ENCODE measurements at regions not wholly inside any gene's neighbourhood (a gene's known extent, or its start where the extent isn't known, plus 50 kb on each side); places are given as distances from the start of the nearest gene placed in this dataset.

DNA sequence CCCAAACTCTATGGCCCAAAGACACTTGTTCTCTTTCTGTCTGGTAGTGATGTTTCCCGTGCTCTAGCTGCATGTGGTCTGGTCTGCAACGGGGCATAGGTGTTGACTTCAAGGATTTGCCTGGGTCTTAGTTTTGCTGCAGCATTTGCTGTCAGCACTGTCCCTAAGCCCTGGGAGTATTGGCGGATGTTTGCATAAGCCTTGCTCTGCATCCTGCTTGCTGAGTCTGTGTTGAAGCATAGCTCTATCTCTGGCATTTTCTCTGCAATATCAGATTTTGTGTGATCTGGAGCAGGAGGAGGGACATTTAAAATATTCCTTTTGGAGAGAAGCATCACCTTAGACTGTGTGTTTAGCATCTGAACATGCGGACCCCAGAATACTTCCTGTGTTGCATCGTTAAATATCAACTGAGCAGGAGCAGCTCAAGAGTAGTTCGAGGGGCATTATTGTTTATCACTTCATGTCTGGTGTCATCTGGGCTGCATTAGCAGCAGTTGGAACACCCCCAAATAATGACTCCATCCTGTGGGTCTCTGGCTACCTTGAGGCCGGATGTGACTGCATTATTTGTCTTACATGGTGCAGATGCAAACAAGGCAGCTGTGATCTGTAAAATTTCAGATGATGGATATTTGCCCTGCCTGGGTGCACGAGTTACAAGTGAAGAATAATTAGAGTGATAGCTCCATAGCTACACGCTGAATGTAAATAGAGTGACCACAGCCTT, 231.7 kb downstream of the TRIB2 start:
- TF ChIP-seq SPI1 (IDR thresholded peaks at IDR 0.05; ENCODE audit: low read depth, low read length) (no peak), POLR2AphosphoS5 (IDR thresholded peaks at IDR 0.05; ENCODE audit: low read depth, low read length) (no peak), POLR2A (IDR thresholded peaks at IDR 0.05; ENCODE audit: low read depth, low read length) (no peak)
